GM19395 (cell line): ENCODE measurements at regions not wholly inside any gene's neighbourhood (a gene's known extent, or its start where the extent isn't known, plus 50 kb on each side); places are given as distances from the start of the nearest gene placed in this dataset.

Source experiments
- ATAC-seq: cut with Tn5 transposase; IDR thresholded peaks from one replicate; pipeline ENCODE4 v1.9.1; 2021; ENCODE audit warnings: mild to moderate bottlenecking, moderate library complexity; ENCODE audit not compliant: unreplicated experiment

- no peak for ATAC-seq
These were observed 175.2 kb downstream of the MRPL14 start for GRCh38 chr6:43951756-43952675.

- ATAC-seq: no peak
These were observed 176.0 kb downstream of the MRPL14 start for GRCh38 chr6:43951063-43951755.

GRCh38 chr6:43950731-43951062 lies 176.6 kb downstream of the MRPL14 start:
- ATAC-seq: no peak

- ATAC-seq: no peak
These were observed 177.1 kb downstream of the MRPL14 start for GRCh38 chr6:43950051-43950605.

DNA sequence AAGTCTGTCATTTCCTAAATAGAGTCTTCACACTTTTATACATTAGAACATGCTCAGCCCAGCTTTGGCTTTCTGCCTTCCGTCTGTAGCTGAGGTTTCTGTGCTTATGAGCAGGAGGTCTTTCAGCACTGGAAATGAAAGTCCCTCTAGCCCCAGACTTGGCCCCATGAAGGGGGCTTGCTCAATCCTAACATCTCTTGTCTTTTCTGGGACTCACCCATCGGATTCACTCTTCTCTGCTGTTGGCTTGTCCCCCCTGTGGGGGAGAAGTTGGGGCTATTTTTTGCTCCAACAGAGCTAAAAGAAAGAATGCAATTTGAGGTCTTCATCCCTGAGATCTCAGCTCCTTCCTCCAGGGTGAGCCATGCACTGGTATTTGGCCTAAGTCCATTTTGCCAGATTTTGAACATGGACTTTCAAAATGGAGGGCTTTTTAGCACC lies 177.7 kb downstream of the MRPL14 start:
- no peak for ATAC-seq

DNA sequence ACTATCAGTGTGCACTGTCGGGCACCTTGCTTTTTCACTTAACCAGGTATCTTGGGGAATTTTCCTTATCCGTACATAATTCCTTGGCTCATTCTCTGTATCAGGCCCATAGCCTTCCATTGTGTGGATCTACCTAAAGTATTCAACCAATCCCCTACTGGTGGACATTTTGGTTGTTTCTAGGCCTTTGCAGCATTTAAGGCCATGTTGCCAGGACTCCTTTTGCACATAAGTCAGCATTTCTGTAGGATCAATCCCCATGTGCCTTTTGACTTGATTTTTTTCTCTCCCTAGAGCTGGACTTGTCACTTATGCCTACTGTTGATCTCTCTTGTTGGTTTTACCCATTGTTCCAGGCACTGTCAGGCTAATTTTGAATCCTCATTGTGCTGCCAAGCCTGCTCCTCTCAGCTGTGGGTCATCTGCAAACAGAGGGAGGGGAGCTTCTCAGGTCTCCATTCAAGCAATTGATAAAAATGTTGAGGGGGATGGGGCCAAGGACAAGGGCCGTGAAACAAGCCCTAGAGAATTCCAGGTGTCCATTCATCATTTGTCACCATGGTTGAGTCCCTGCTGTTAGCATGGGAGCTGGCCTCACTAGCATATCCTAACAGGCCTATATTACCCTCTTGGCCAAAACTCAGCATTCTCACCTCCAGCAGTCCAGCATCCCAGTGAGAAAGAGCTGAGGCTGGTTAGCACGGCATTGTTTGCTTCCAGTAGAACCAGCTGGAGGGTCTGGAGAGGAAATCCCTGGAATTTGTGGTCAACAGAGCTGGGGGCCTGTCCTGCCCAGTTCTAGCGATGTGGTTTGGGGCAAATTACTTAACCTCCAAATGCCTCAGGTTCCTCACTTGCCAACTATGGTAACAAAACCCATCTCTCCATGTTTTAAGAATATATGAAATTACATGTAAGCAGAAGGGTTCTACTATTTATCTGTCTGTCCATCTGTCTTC lies 178.4 kb downstream of the MRPL14 start:
- no peak for ATAC-seq

- ATAC-seq: no peak
These were observed 177.8 kb downstream of the VEGFA start for GRCh38 chr6:43947860-43948259.

DNA sequence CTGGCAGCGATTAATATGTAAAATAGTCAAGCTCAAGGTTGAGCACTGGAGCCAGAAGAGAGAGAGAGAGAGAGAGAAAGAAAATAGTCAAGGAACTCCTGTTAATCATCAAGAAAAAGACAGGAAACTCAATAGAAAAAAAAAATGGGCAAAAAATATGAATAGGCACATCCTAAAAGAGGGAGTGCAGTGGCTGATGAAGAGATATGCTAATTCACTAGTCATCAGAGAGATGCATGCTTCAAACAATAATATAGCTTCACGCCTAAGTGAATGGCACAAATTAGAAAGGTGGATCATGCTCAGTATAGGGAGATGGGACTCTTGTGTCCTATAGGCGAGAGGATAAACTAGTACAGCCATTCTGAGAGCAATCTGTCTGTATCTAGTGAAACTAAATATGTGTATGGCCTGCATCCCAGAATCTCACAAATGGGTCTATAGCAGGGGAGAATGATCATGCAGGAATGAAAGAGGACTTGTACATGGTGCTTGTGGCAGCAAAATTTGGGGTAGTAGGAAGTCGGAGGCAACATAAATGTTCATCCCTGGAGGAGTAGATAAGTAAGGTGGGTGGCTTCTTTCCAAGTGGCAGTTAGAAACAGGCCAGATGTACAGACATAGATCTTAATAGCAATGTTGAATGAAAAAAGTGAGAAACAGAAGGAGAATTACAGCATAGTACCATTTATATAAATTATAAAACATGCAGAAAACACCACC lies 176.8 kb downstream of the VEGFA start:
- no peak for ATAC-seq

GRCh38 chr6:43945768-43946080 lies 175.7 kb downstream of the VEGFA start:
- ATAC-seq: no peak

DNA sequence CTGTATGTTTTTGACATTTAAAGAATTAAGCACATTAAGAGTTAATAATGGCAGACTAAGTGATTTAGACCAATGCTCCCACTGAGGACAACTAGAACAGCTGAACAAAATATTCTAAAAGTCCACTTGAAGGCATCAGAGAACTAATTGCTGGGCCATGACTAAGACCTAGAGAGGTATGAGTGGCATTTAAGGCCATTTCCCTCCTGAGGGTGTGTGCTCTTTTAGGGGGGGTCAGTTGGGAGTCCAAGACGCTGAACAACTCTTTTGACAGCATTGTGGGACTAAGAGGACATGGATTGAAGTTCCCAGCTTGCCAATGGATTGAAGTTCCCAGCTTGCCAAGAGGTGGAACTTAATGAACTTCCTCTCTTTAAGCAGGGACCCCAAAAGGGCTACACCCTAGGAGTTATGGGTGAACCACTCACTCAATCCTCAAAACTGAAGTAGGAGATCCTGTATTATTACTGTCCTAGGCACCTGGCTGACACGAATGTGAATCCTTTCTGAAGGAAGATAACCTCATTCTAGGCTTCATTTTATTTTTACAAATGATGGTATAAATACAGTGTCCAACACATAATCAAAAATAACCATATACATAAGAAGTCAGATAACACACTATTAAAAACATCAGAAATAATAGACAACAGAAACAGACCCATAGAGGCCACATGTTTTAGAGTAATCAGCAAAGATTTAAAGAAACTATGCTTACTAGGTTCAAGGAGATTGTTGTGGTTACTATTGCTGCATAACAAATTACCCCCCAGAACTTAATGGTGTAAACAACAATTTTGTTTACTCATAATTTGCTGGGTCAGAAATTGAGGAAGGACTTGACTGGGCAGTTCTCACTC lies 175.1 kb downstream of the VEGFA start:
- no peak for ATAC-seq

DNA sequence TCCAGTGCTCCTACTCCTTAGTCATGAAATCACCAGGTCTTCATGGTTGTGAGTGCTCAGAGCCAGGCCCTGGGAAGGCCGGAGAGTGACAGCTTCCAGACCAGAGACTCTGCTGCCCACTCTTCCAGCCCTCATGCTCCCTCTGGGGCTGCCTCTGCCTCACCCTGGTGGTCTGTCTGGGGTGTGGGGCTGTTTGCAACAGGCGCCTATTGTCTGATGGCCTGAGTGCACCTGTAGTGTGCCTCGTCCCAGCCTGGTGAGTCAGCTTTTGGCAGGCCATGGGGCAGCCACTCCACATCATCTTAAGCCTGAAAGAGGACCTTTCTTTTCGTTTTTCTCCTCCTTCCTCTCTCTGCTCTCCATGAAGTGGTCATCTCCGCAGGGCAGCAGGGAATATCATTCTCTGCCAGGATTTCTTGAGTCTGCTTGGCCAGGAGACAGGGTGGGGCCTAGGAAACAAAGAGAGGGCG lies 173.8 kb downstream of the VEGFA start:
- no peak for ATAC-seq

DNA sequence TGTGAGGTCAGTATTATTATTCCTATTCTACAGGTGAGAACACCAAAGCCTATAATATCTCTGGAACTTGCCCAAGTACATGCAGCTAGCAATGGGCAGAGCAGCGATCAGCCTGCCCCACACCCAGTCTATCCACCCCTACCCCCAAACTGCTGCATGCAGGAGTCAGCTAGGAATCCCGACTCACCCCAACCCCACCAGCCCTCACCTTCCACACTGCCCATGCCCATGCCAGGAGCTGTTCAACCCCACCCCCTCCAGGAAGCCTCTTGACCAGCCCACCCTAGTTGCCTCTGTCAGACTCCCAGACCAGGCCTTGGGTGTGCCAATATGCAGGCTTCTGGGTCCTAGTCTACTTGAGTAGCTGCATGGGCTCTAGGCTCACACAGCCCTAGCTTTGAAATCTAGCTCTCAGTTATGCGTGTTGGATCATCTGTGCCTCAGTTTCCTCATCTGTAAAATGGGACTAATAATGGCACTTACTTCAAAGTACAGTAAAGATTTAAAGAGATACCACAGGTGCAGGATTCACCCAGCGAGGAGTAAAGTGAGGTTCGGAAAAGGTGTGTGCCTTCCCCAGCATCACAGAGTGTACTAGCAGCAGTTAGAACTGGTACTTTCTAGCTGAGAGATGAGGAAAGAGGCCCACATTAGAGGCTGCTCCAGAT lies 173.2 kb downstream of the VEGFA start:
- no peak for ATAC-seq

- no peak for ATAC-seq
These were observed 172.6 kb downstream of the VEGFA start for GRCh38 chr6:43942616-43943015.

- no peak for ATAC-seq
These were observed 172.0 kb downstream of the VEGFA start for GRCh38 chr6:43942011-43942442.

GRCh38 chr6:43941174-43941573 lies 171.2 kb downstream of the VEGFA start:
- no peak for ATAC-seq

- no peak for ATAC-seq
These were observed 170.5 kb downstream of the VEGFA start for GRCh38 chr6:43940393-43941087.

DNA sequence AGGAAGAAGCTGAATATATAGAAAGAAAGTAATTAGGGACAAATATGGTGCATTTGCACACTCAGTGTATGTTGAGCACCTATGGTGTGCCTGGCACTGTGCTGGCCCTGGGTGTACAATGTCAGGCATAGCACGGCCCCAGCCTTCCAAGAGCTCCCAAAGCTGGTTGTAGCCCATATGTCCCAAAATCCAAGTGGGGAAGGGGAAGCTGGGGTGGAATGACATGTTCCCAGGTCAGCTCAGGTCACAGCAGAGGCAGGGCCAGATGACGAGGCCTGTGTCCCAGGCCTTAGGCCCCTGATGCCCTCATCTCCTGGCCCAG lies 170.0 kb downstream of the VEGFA start:
- no peak for ATAC-seq
